Suprapubic skin (tissue), 4 donors: ENCODE measurements at regions not wholly inside any gene's neighbourhood (a gene's known extent, or its start where the extent isn't known, plus 50 kb on each side); places are given as distances from the start of the nearest gene placed in this dataset.

Experiments used
- EP300 ChIP-seq: sonication (generic); formaldehyde crosslinking; IDR thresholded peaks from one replicate; pipeline ENCODE4 v1.6.1; 2017; ENCODE audit warnings: antibody characterized with exemption
- POLR2A ChIP-seq, 2 donors: fragments of 450-650 bp; IDR thresholded peaks; one replicate each; pipeline ENCODE4 v1.6.1; 2017; ENCODE audit warnings: antibody characterized with exemption in 2 of 2, mild to moderate bottlenecking in 2 of 2, moderate library complexity in 2 of 2
- POLR2AphosphoS5 ChIP-seq, 3 donors: sonication (generic); formaldehyde crosslinking; IDR thresholded peaks; one replicate each; pipeline ENCODE4 v1.6.1; 2017; ENCODE audit warnings: antibody characterized with exemption in 3 of 3
- TF ChIP-seq, protein P1 (sequence below), 2 donors: fragments of 200-600 bp in 1 of 2; fragments of 450-650 bp in 1 of 2; sonication (generic) in 1 of 2; IDR thresholded peaks; one replicate each; pipeline ENCODE4 v1.5.1; 2016 to 2019; ENCODE audit warnings: antibody characterized with exemption in 2 of 2, mild to moderate bottlenecking in 1 of 2, moderate library complexity in 1 of 2

GRCh38 chr14:87712396-87713090 lies 280.4 kb downstream of the GALC start:
- TF ChIP-seq POLR2AphosphoS5 (IDR thresholded peaks at IDR 0.05) (no peak), POLR2A (IDR thresholded peaks at IDR 0.05) (no peak), EP300 (no peak)
- TF ChIP-seq, protein P1, sequence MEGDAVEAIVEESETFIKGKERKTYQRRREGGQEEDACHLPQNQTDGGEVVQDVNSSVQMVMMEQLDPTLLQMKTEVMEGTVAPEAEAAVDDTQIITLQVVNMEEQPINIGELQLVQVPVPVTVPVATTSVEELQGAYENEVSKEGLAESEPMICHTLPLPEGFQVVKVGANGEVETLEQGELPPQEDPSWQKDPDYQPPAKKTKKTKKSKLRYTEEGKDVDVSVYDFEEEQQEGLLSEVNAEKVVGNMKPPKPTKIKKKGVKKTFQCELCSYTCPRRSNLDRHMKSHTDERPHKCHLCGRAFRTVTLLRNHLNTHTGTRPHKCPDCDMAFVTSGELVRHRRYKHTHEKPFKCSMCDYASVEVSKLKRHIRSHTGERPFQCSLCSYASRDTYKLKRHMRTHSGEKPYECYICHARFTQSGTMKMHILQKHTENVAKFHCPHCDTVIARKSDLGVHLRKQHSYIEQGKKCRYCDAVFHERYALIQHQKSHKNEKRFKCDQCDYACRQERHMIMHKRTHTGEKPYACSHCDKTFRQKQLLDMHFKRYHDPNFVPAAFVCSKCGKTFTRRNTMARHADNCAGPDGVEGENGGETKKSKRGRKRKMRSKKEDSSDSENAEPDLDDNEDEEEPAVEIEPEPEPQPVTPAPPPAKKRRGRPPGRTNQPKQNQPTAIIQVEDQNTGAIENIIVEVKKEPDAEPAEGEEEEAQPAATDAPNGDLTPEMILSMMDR (IDR thresholded peaks at IDR 0.05), result no peak
